Hepatocyte (in vitro differentiated cells): ENCODE measurements at regions not wholly inside any gene's neighbourhood (a gene's known extent, or its start where the extent isn't known, plus 50 kb on each side); places are given as distances from the start of the nearest gene placed in this dataset.
A peak's percentile ranks its signal among the peaks of the same experiment; 100 is the strongest.

ENCODE experiments used
- DNase-seq: peaks from one replicate; pipeline ENCODE4 v3.0.0-alpha.2; 2016; ENCODE audit warnings: low spot score
- H2AFZ ChIP-seq: fragments of 200-600 bp; sonication (generic); 2 replicates; pipeline ENCODE4 v1.6.0; 2016; ENCODE audit warnings: antibody characterized with exemption, mild to moderate bottlenecking
- H3K27ac ChIP-seq: fragments of 200-600 bp; sonication (generic); 2 replicates; pipeline ENCODE4 v1.5.1; 2016; ENCODE audit warnings: mild to moderate bottlenecking
- H3K27me3 ChIP-seq: fragments of 200-600 bp; sonication (generic); 2 replicates; pipeline ENCODE4 v1.6.1; 2016
- H3K36me3 ChIP-seq: fragments of 200-600 bp; sonication (generic); replicated peaks from 2 replicates; pipeline ENCODE4 v1.5.1; 2016; ENCODE audit warnings: low read depth; ENCODE audit not compliant: insufficient read depth
- H3K4me1 ChIP-seq: fragments of 200-600 bp; sonication (generic); 2 replicates; pipeline ENCODE4 v1.5.1; 2016; ENCODE audit warnings: mild to moderate bottlenecking, moderate library complexity; ENCODE audit not compliant: insufficient read depth
- H3K4me2 ChIP-seq: fragments of 200-600 bp; sonication (generic); 2 replicates; pipeline ENCODE4 v1.6.0; 2016
- H3K4me3 ChIP-seq: fragments of 200-600 bp; sonication (generic); 2 replicates; pipeline ENCODE4 v1.5.1; 2016; ENCODE audit warnings: mild to moderate bottlenecking
- H3K79me2 ChIP-seq: fragments of 200-600 bp; sonication (generic); 2 replicates; pipeline ENCODE4 v1.6.0; 2017; ENCODE audit warnings: mild to moderate bottlenecking
- H3K9me2 ChIP-seq: fragments of 200-600 bp; sonication (generic); replicated peaks from 2 replicates; pipeline ENCODE4 v1.6.0; 2017; ENCODE audit warnings: mild to moderate bottlenecking; ENCODE audit not compliant: insufficient read depth
- H3K9me3 ChIP-seq: fragments of 200-600 bp; sonication (generic); 2 replicates; pipeline ENCODE4 v1.5.1; 2016; ENCODE audit warnings: low read depth, mild to moderate bottlenecking
- H4K20me1 ChIP-seq: fragments of 200-600 bp; sonication (generic); 2 replicates; pipeline ENCODE4 v1.6.0; 2016; ENCODE audit warnings: mild to moderate bottlenecking; ENCODE audit not compliant: insufficient read depth, poor library complexity, severe bottlenecking
- CTCF ChIP-seq: fragments of 200-600 bp; sonication (generic); IDR thresholded peaks from 2 replicates; pipeline ENCODE4 v1.5.1; 2016; ENCODE audit warnings: antibody characterized with exemption, mild to moderate bottlenecking; ENCODE audit not compliant: poor library complexity
- EZH2 ChIP-seq: fragments of 200-600 bp; sonication (generic); IDR thresholded peaks from 2 replicates; pipeline ENCODE4 v1.6.1; 2016; ENCODE audit warnings: antibody characterized with exemption, mild to moderate bottlenecking, borderline replicate concordance
- EZH2phosphoT487 ChIP-seq: fragments of 200-600 bp; sonication (generic); IDR thresholded peaks from one replicate; pipeline ENCODE4 v1.6.1; 2018; ENCODE audit warnings: antibody characterized with exemption, mild to moderate bottlenecking, low read depth, moderate library complexity; ENCODE audit not compliant: unreplicated experiment, severe bottlenecking
- WGBS: methylation state at CpG from one replicate; pipeline ENCODE4 v1.1.6; 2016; ENCODE audit warnings: low lambda C conversion rate; ENCODE audit errors: missing lambda C conversion rate; 5-methylcytosine and 5-hydroxymethylcytosine counted together

GRCh38 chr3:4897765-4898453 is 81.3 kb upstream of the BHLHE40 start:
- Histone ChIP-seq H2AFZ (no peak overlapping the region), H3K9me3 (no peaks in the 10 kb centered on the region), H3K36me3 (no peaks in the 10 kb centered on the region), H3K79me2 (no peaks in the 10 kb centered on the region), H3K27ac (peak overlapping the region; percentile 25), H3K4me3 (no peak overlapping the region), H3K9me2 (no peaks in the 10 kb centered on the region), H3K27me3 (no peaks in the 10 kb centered on the region), H3K4me1 (no peaks in the 10 kb centered on the region), H3K4me2 (peak overlapping the region; percentile 36), H4K20me1 (no peaks in the 10 kb centered on the region)
- TF ChIP-seq EZH2phosphoT487 = no peak
- no peak for TF ChIP-seq EZH2
- TF ChIP-seq CTCF = no peak
- WGBS = 77% methylated on average over 6 of the region's 6 CpGs
- DNase-seq = no peak

- H3K9me3 ChIP-seq = no peaks in the 10 kb centered on the region
- no peaks in the 10 kb centered on the region for H3K79me2 ChIP-seq
- no peak overlapping the region for H3K4me2 ChIP-seq
- H3K27ac ChIP-seq = no peak overlapping the region
- no peak for DNase-seq
- no peak overlapping the region for H3K4me3 ChIP-seq
- no peaks in the 10 kb centered on the region for H3K9me2 ChIP-seq
- H2AFZ ChIP-seq = no peak overlapping the region
- no peaks in the 10 kb centered on the region for H3K27me3 ChIP-seq
- no peak for TF ChIP-seq EZH2phosphoT487
- no peak for TF ChIP-seq EZH2
- TF ChIP-seq CTCF = no peak
- no peaks in the 10 kb centered on the region for H3K4me1 ChIP-seq
- H4K20me1 ChIP-seq = no peaks in the 10 kb centered on the region
- 69% methylated on average over 6 of the region's 6 CpGs for WGBS
- no peaks in the 10 kb centered on the region for H3K36me3 ChIP-seq
Measured at GRCh38 chr3:4898454-4899313, 80.6 kb upstream of the BHLHE40 start.

- TF ChIP-seq EZH2 = no peak
- Histone ChIP-seq H3K36me3 (no peaks in the 10 kb centered on the region), H3K9me3 (no peaks in the 10 kb centered on the region), H3K4me1 (no peaks in the 10 kb centered on the region), H3K79me2 (no peaks in the 10 kb centered on the region), H2AFZ (no peak overlapping the region), H3K9me2 (no peaks in the 10 kb centered on the region), H3K4me3 (no peak overlapping the region), H3K4me2 (no peak overlapping the region), H3K27ac (peak overlapping the region; percentile 32), H4K20me1 (no peaks in the 10 kb centered on the region), H3K27me3 (no peaks in the 10 kb centered on the region)
- no peak for DNase-seq
- WGBS = 65% methylated on average over 6 of the region's 6 CpGs
Measured at GRCh38 chr3:4899710-4900109, 79.5 kb upstream of the BHLHE40 start.

- TF ChIP-seq EZH2 (no peak), CTCF (no peak), EZH2phosphoT487 (no peak)
- Histone ChIP-seq H2AFZ (no peak overlapping the region), H3K4me2 (no peak overlapping the region), H3K4me1 (no peaks in the 10 kb centered on the region), H4K20me1 (no peaks in the 10 kb centered on the region), H3K9me3 (no peaks in the 10 kb centered on the region), H3K27ac (peak overlapping the region; percentile 32), H3K9me2 (no peaks in the 10 kb centered on the region), H3K4me3 (no peak overlapping the region), H3K79me2 (no peaks in the 10 kb centered on the region), H3K27me3 (no peaks in the 10 kb centered on the region), H3K36me3 (no peaks in the 10 kb centered on the region)
- WGBS = 83% methylated on average over 4 of the region's 4 CpGs
- no peak for DNase-seq
Measured at GRCh38 chr3:4900298-4900697, 78.9 kb upstream of the BHLHE40 start.
